ENCODE measurements at regions not wholly inside any gene's neighbourhood (a gene's known extent, or its start where the extent isn't known, plus 50 kb on each side); places are given as distances from the start of the nearest gene placed in this dataset.

GRCh38 chr16:48446534-48446920, 61.3 kb upstream of the SIAH1 start:
- WGBS, 2 donors: 53 to 68% methylated on average over 4 to 5 of the region's 5 CpGs
- no peaks in the 10 kb centered on the region for H3K9me3 ChIP-seq
- TF ChIP-seq CTCF (IDR thresholded peaks at IDR 0.05) (no peak), POLR2A (IDR thresholded peaks at IDR 0.05) (no peak)
- no peaks in the 10 kb centered on the region for H3K36me3 ChIP-seq
- intact Hi-C loops (cut with DNase I): no loop called here
- H3K27me3 ChIP-seq: no peaks in the 10 kb centered on the region
- H3K27ac ChIP-seq: no peak overlapping the region
- DNase-seq: no peak
- H3K4me3 ChIP-seq: no peak overlapping the region
- H3K4me1 ChIP-seq: peaks cover 0 to 23% (median 7%) of the 10 kb centered on the region in 3 donors

GRCh38 chr16:48445782-48446533, 60.7 kb upstream of the SIAH1 start:
- Histone ChIP-seq H3K9me3 (no peaks in the 10 kb centered on the region), H3K36me3 (no peaks in the 10 kb centered on the region), H3K27ac (peak overlapping the region in 2 of 4 donors; percentile 75 to 85), H3K4me3 (no peak overlapping the region), H3K4me1 (peaks cover 0 to 23% (median 7%) of the 10 kb centered on the region in 3 donors), H3K27me3 (no peaks in the 10 kb centered on the region)
- TF ChIP-seq POLR2A (IDR thresholded peaks at IDR 0.05) (no peak), CTCF (IDR thresholded peaks at IDR 0.05) (no peak)
- DNase-seq: no peak
- 84 to 88% methylated on average over 8 of the region's 8 CpGs for WGBS, 2 donors
- intact Hi-C loops (cut with DNase I): no loop called here

- TF ChIP-seq CTCF (IDR thresholded peaks at IDR 0.05) (no peak), POLR2A (IDR thresholded peaks at IDR 0.05) (no peak)
- peak overlapping the region in 3 of 4 donors; percentile 39 to 75 (median 43) for H3K27ac ChIP-seq
- H3K4me3 ChIP-seq: no peak overlapping the region
- intact Hi-C loops (cut with DNase I): no loop called here
- no peak for DNase-seq
- WGBS, 2 donors: 34 to 36% methylated on average over 6 of the region's 6 CpGs
- no peaks in the 10 kb centered on the region for H3K9me3 ChIP-seq
- peaks cover 0 to 23% (median 7%) of the 10 kb centered on the region in 3 donors for H3K4me1 ChIP-seq
- no peaks in the 10 kb centered on the region for H3K36me3 ChIP-seq
- H3K27me3 ChIP-seq: no peaks in the 10 kb centered on the region
These were observed 59.4 kb upstream of the SIAH1 start for GRCh38 chr16:48444574-48444973.

GRCh38 chr16:48442379-48442778, 57.2 kb upstream of the SIAH1 start:
- Histone ChIP-seq H3K4me1 (peaks cover 0 to 30% (median 7%) of the 10 kb centered on the region in 3 donors), H3K36me3 (no peaks in the 10 kb centered on the region), H3K27me3 (no peaks in the 10 kb centered on the region), H3K4me3 (no peak overlapping the region), H3K9me3 (no peaks in the 10 kb centered on the region), H3K27ac (no peak overlapping the region)
- TF ChIP-seq CTCF (IDR thresholded peaks at IDR 0.05) (no peak), POLR2A (IDR thresholded peaks at IDR 0.05) (no peak)
- DNase-seq: no peak
- intact Hi-C loops (cut with DNase I): no loop called here

GRCh38 chr16:48441863-48442279, 56.7 kb upstream of the SIAH1 start:
- peaks cover 0 to 2% (median 0%) of the 10 kb centered on the region in 4 donors for H3K27me3 ChIP-seq
- no peaks in the 10 kb centered on the region for H3K36me3 ChIP-seq
- H3K4me3 ChIP-seq: no peak overlapping the region
- H3K27ac ChIP-seq: no peak overlapping the region
- peaks cover 0 to 30% (median 7%) of the 10 kb centered on the region in 3 donors for H3K4me1 ChIP-seq
- TF ChIP-seq CTCF (IDR thresholded peaks at IDR 0.05) (no peak), POLR2A (IDR thresholded peaks at IDR 0.05) (no peak)
- 75 to 98% methylated on average over 5 of the region's 5 CpGs for WGBS, 2 donors
- intact Hi-C loops (cut with DNase I): no loop called here
- H3K9me3 ChIP-seq: no peaks in the 10 kb centered on the region
- DNase-seq: no peak

Data from esophagus squamous epithelium (tissue), 5 donors.